ENCODE measurements at regions not wholly inside any gene's neighbourhood (a gene's known extent, or its start where the extent isn't known, plus 50 kb on each side); places are given as distances from the start of the nearest gene placed in this dataset.

- no peak for DNase-seq
Measured at GRCh38 chr6:1113916-1114540, 197.9 kb upstream of the FOXQ1 start.

- DNase-seq = no peak
Measured at GRCh38 chr6:1111361-1111760, 200.5 kb upstream of the FOXQ1 start.

- DNase-seq = no peak
Measured at GRCh38 chr6:1110941-1111349, 201.0 kb upstream of the FOXQ1 start.

GRCh38 chr6:1110164-1110563 is 201.7 kb upstream of the FOXQ1 start:
- DNase-seq = no peak

GRCh38 chr6:1109134-1109533 is 202.8 kb upstream of the FOXQ1 start:
- DNase-seq = no peak

- DNase-seq = no peak
Measured at GRCh38 chr6:1108198-1108597, 203.7 kb upstream of the FOXQ1 start.

GRCh38 chr6:1107578-1107977 is 204.3 kb upstream of the FOXQ1 start:
- no peak for DNase-seq

- DNase-seq = no peak
Measured at GRCh38 chr6:1105833-1106400, 206.0 kb upstream of the FOXQ1 start.

- no peak for DNase-seq
Measured at GRCh38 chr6:1104988-1105670, 206.8 kb upstream of the FOXQ1 start.

GRCh38 chr6:1103945-1104623 is 207.8 kb upstream of the FOXQ1 start:
- DNase-seq = no peak

- DNase-seq = no peak
Measured at GRCh38 chr6:1103021-1103420, 208.9 kb upstream of the FOXQ1 start.

GRCh38 chr6:1100269-1100668 is 211.6 kb upstream of the FOXQ1 start:
- no peak for DNase-seq

- DNase-seq = no peak
Measured at GRCh38 chr6:1099264-1099663, 212.6 kb upstream of the FOXQ1 start.

- DNase-seq = no peak
Measured at GRCh38 chr6:1096967-1097765, 214.7 kb upstream of the FOXQ1 start.

GRCh38 chr6:1094306-1094705 is 217.6 kb upstream of the FOXQ1 start:
- no peak for DNase-seq

- no peak for DNase-seq
Measured at GRCh38 chr6:1091900-1092299, 220.0 kb upstream of the FOXQ1 start.

GRCh38 chr6:1089859-1090258 is 222.0 kb upstream of the FOXQ1 start:
- DNase-seq = no peak

GRCh38 chr6:1088492-1089001 is 223.4 kb upstream of the FOXQ1 start:
- no peak for DNase-seq

- no peak for DNase-seq
Measured at GRCh38 chr6:1087154-1087843, 224.6 kb upstream of the FOXQ1 start.

GRCh38 chr6:1086446-1087153 is 225.3 kb upstream of the FOXQ1 start:
- DNase-seq = no peak

- no peak for DNase-seq
Measured at GRCh38 chr6:1082285-1082935, 229.5 kb upstream of the FOXQ1 start.
